PC-3 (cell line): ENCODE measurements at regions not wholly inside any gene's neighbourhood (a gene's known extent, or its start where the extent isn't known, plus 50 kb on each side); places are given as distances from the start of the nearest gene placed in this dataset.

ENCODE experiments used
- CTCF ChIP-seq: fragments of 300-600 bp; sonication (generic); conservative IDR thresholded peaks from 2 replicates; pipeline ENCODE4 v1.5.1; 2017; ENCODE audit warnings: antibody characterized with exemption, low read depth, mild to moderate bottlenecking, low read length
- EZH2 ChIP-seq: fragments of 300-600 bp; sonication (generic); IDR thresholded peaks from one replicate; pipeline ENCODE4 v1.6.1; 2017; ENCODE audit warnings: antibody characterized with exemption, mild to moderate bottlenecking, low read length; ENCODE audit not compliant: unreplicated experiment

- TF ChIP-seq CTCF (no peak), EZH2 (no peak)
Measured at GRCh38 chr5:98514215-98514614, 259.2 kb upstream of the RGMB start.
